GM12872 (cell line): ENCODE measurements at regions not wholly inside any gene's neighbourhood (a gene's known extent, or its start where the extent isn't known, plus 50 kb on each side); places are given as distances from the start of the nearest gene placed in this dataset.

Experiments
- TF ChIP-seq, protein P1 (sequence below): IDR thresholded peaks from 3 replicates; pipeline ENCODE4 v1.5.1; 2011; ENCODE audit warnings: low read depth, mild to moderate bottlenecking, low read length, moderate library complexity; ENCODE audit not compliant: insufficient read depth

DNA sequence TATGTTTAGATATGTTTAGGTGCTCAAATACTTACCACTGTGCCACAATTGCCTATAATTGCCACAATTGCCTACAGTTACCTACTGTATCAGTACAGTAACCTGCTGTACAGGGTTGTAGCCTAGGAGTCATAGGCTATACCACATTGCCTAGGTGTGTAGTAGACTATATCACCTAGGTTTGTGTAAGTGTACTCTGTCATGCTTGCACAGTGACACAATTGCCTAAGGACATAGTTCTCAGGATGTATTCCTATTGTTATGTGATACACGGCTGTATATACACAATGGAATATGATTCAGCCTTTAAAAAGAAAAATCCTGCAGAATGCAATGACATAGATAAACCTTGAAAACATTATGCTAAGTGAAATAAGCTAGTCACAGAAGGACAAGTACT, 264.8 kb downstream of the RAP2B start:
- TF ChIP-seq, protein P1, sequence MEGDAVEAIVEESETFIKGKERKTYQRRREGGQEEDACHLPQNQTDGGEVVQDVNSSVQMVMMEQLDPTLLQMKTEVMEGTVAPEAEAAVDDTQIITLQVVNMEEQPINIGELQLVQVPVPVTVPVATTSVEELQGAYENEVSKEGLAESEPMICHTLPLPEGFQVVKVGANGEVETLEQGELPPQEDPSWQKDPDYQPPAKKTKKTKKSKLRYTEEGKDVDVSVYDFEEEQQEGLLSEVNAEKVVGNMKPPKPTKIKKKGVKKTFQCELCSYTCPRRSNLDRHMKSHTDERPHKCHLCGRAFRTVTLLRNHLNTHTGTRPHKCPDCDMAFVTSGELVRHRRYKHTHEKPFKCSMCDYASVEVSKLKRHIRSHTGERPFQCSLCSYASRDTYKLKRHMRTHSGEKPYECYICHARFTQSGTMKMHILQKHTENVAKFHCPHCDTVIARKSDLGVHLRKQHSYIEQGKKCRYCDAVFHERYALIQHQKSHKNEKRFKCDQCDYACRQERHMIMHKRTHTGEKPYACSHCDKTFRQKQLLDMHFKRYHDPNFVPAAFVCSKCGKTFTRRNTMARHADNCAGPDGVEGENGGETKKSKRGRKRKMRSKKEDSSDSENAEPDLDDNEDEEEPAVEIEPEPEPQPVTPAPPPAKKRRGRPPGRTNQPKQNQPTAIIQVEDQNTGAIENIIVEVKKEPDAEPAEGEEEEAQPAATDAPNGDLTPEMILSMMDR, result no peak

DNA sequence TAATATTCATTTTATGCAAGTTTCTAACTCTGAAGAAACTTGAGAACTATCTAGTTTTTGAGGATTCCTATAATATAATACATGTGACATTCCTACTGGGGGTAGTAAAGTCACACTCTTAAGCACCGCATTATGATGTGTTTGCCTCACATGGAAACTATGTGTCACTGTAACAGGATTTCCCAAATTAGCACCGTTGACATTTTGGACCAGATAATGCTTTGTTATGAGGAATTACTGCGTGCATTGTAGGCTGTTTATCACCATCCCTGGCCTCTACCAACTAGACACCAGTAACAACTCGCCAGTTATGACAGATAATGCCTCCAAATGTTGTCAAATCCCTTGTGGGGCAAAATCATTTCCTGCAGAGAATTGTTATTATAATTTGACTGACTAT, 267.8 kb downstream of the RAP2B start:
- TF ChIP-seq, protein P1, result no peak

DNA sequence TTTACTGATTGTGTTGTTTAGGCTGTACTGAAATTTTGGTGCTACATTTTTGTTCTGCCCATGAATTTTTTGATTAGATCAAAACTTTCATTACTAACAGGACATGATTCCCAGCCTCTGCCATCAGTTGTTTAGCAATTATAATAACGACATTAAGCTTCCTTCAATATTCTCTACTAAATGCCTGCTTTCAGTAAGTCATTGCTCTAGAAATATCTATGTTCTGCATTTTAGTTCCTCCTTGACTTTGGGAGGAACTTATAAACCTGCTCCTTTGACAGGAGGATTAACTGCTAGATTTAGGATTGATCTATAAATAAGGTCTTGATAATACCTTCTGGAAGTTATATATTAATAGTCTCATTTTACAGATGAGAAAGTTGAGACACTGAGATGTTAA, 269.1 kb downstream of the RAP2B start:
- TF ChIP-seq, protein P1, result no peak

DNA sequence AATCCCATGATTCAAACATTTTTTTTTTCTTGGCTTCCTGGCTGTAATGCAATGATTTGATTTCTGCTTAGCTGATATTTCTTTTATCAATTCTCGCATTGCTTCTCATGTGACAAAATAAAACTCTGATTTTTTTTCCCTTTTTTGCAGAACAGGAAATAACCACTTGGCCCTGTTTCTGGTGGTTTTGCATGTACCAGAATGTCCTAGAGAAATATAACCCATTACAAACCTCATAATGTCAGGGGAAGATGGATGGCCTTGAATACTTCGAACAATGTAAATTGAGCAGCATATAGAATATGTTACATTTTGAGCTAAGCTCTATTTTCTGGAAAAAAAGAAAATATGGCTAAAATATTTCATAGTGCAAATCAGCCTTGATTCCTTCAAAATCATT, 275.6 kb downstream of the RAP2B start:
- TF ChIP-seq, protein P1, result no peak

DNA sequence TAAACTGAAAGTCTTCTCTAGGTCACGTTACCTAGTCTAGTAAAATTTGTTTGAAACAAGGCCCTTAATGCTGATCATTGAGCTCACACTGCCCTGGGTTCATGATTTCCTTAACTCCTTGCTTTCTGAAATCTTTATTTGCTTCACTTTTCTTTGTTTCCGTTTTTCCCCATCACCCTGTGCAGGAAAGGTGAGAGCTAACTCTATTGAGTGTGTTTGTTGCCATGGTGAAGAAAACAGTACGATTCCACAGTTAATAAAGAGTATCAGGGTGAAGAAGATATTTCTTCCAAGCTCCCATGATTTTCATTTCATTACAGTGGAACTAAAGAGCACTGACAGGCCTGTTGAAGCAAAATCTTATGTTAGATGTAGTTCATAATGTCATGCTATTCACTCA, 276.2 kb downstream of the RAP2B start:
- TF ChIP-seq, protein P1, result no peak

DNA sequence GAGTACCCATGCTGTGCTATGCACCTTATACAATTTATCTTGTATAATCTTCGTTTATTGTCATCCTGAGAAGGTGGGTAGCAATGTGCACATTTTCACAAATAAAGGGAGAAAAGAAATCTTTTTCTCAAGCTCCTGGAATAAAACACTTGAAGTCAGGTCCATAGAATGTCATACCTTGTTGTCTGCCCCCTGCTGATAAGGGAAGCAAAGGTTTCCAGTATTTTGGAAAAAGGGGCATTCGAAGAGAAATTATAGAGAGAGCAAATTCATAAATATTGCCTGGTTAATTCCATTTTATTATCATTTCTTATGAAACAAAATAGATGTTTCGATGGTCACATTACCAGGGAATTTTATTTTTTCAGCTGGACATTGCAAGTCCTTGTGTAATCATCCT, 277.8 kb downstream of the RAP2B start:
- TF ChIP-seq, protein P1, result 0 out of 3 replicates have a peak, but pooled peaks have one; percentile 5

DNA sequence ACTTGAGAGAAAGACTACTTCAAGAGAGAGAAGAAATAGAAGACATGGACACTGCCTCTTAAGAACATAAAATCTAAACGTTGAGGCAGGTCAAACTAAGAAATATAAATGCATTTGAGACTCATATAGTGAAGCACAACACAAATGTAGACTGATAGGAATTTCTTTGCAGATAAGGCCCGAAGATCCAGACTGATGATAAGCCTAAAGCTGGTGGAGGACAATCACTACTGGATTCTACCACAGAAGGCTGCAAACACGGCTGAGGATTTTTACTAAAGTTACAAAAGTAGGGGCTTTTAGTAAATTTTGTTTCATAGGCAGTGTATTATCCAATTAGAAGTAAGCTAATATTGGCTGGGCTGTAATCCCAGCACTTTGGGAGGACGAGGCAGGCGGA, 278.3 kb downstream of the RAP2B start:
- TF ChIP-seq, protein P1, result no peak

DNA sequence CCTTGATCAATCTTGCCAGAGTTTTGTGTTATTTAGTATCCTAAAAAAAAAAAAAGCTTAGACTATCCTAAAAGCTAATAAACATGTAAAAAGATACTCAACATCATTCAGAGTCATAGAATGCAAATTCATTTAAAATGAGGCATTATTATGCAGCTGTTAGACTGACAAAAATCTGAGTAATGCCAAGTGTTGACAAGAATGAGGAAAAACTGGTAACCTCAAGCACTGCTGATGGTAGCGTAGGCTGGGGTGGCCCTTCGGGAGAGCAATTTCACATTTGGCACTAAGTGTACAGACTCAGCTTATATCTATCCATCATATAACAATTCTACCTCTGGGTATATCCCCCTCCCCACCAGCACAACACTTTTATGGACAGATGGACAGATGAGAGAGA, 280.4 kb downstream of the RAP2B start:
- TF ChIP-seq, protein P1, result no peak
